ENCODE measurements at regions not wholly inside any gene's neighbourhood (a gene's known extent, or its start where the extent isn't known, plus 50 kb on each side); places are given as distances from the start of the nearest gene placed in this dataset.

DNA sequence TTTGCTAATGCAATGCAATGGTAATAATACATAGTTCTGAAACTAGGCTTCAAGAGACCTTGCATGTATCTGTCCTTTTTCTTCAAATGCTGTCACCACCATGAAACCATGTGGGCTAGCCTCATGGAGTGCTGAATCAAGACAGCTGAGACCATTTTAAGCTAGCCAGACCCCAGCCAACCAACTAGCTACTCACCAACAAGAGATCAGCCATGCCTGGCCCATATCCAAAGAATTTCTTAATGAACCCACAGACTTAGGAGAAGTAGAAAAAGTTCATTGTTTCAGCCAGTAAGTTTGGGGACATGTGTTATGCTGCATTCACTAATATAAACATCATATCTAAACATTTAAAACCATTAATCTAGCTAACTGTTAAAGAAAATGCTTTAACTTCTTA, 139.8 kb upstream of the EDIL3 start:
- Mint-ChIP-seq H3K27me3 (no peaks in the 10 kb centered on the region), H3K36me3 (no peaks in the 10 kb centered on the region), H3K4me1 (no peaks in the 10 kb centered on the region), H3K9me3 (peaks cover 0 to 13% (median 2%) of the 10 kb centered on the region in 7 donors), H3K27ac (no peak overlapping the region), H3K4me3 (no peak overlapping the region)
- no peak overlapping the region for H3K4me3 ChIP-seq (ENCODE audit: low read depth, low read length)
- ATAC-seq (ENCODE audit: low read depth in 2 of 2): no peak
- no peaks in the 10 kb centered on the region for H3K4me1 ChIP-seq (ENCODE audit: control insufficient read depth, insufficient read depth, low read length, poor library complexity, severe bottlenecking)
- no peaks in the 10 kb centered on the region for H3K9me3 ChIP-seq (ENCODE audit: control insufficient read depth in 2 of 2, low read length in 2 of 2)
- H3K36me3 ChIP-seq (ENCODE audit: control insufficient read depth, insufficient read depth, low read length): no peaks in the 10 kb centered on the region
- no peaks in the 10 kb centered on the region for H3K27me3 ChIP-seq (ENCODE audit: control insufficient read depth, insufficient read depth, low read length)
- H3K27ac ChIP-seq (ENCODE audit: insufficient read depth, low read length, poor library complexity, severe bottlenecking): no peak overlapping the region
- DNase-seq: no peak

DNA sequence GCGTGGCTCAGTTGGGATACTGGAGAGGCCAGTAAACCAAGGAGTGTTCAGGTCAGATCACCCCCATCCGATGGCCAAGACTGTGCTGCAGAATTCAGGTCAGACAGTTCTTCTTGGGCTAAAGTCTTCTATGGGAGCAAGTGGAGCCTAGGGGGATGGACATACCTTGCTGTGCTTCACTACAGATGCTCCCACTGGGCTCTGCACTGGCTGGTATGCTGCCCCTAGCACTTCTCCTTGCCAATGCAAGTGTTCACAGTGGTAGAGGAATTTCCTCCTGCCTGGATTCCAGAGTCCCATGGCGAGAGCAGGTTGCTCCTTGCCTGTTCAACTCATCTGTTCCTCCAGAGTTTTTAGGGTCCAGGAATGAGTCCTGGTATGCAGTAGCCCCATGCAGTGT, 134.2 kb upstream of the EDIL3 start:
- no peaks in the 10 kb centered on the region for H3K27me3 Mint-ChIP-seq
- H3K27ac ChIP-seq (ENCODE audit: insufficient read depth, low read length, poor library complexity, severe bottlenecking): no peak overlapping the region
- no peak overlapping the region for H3K4me3 ChIP-seq (ENCODE audit: low read depth, low read length)
- H3K4me1 ChIP-seq (ENCODE audit: control insufficient read depth, insufficient read depth, low read length, poor library complexity, severe bottlenecking): no peaks in the 10 kb centered on the region
- peaks cover 0 to 5% of the 10 kb centered on the region in 2 experiments for H3K9me3 ChIP-seq (ENCODE audit: control insufficient read depth in 2 of 2, low read length in 2 of 2)
- DNase-seq (no peak), ATAC-seq (ENCODE audit: low read depth in 2 of 2) (no peak)
- no peaks in the 10 kb centered on the region for H3K36me3 Mint-ChIP-seq
- H3K4me1 Mint-ChIP-seq: no peaks in the 10 kb centered on the region
- H3K27me3 ChIP-seq (ENCODE audit: control insufficient read depth, insufficient read depth, low read length): no peaks in the 10 kb centered on the region
- H3K27ac Mint-ChIP-seq: no peak overlapping the region
- H3K9me3 Mint-ChIP-seq: peaks cover 0 to 34% (median 5%) of the 10 kb centered on the region in 7 donors
- no peak overlapping the region for H3K4me3 Mint-ChIP-seq
- no peaks in the 10 kb centered on the region for H3K36me3 ChIP-seq (ENCODE audit: control insufficient read depth, insufficient read depth, low read length)

DNA sequence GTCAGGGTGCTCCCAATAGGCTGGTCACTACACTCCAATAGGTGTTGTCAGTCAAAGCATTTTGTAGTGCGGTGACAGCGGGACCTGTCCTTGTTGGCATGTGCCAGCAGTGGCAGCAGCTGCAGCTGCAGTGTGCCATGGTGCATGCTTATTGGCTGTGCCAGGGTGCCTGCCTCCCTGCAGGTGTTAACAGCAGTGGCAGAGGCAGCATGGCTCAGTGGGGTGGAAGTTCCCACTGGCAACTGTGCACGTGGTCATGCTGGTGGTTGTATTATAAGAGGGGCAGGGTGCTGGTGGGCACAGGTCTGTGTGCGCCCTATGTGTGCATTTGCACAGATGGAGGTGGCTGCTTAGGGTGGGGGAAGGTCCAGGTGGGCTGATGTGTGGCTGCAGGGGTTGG, 133.7 kb upstream of the EDIL3 start:
- no peak overlapping the region for H3K27ac ChIP-seq (ENCODE audit: insufficient read depth, low read length, poor library complexity, severe bottlenecking)
- H3K4me3 Mint-ChIP-seq: no peak overlapping the region
- no peaks in the 10 kb centered on the region for H3K36me3 Mint-ChIP-seq
- no peak for ATAC-seq (ENCODE audit: low read depth in 2 of 2)
- no peak overlapping the region for H3K4me3 ChIP-seq (ENCODE audit: low read depth, low read length)
- no peak for DNase-seq
- no peaks in the 10 kb centered on the region for H3K4me1 ChIP-seq (ENCODE audit: control insufficient read depth, insufficient read depth, low read length, poor library complexity, severe bottlenecking)
- no peaks in the 10 kb centered on the region for H3K27me3 ChIP-seq (ENCODE audit: control insufficient read depth, insufficient read depth, low read length)
- peaks cover 0 to 37% (median 6%) of the 10 kb centered on the region in 7 donors for H3K9me3 Mint-ChIP-seq
- H3K27me3 Mint-ChIP-seq: no peaks in the 10 kb centered on the region
- no peaks in the 10 kb centered on the region for H3K4me1 Mint-ChIP-seq
- H3K9me3 ChIP-seq (ENCODE audit: control insufficient read depth in 2 of 2, low read length in 2 of 2): peaks cover 0 to 5% of the 10 kb centered on the region in 2 experiments
- H3K27ac Mint-ChIP-seq: no peak overlapping the region
- no peaks in the 10 kb centered on the region for H3K36me3 ChIP-seq (ENCODE audit: control insufficient read depth, insufficient read depth, low read length)

DNA sequence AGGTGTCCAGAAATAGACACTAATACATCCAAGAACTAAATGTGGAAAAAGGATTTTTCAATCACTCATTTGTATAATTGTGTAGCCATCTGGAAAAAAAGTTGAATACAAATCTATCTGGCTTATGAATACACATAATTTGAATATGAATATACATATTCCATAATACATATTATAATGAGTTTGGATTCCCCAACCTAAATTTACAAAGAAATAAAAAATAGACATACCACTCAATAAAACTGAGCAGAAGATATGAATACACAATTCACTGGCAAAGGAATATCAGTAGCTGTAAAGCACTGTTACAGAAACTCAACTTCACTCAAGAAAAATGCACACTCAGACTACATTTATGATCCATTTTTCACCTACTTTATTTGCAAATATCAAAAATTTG, 121.9 kb upstream of the EDIL3 start:
- Histone ChIP-seq H3K9me3 (ENCODE audit: control insufficient read depth in 2 of 2, low read length in 2 of 2) (no peaks in the 10 kb centered on the region), H3K27ac (ENCODE audit: insufficient read depth, low read length, poor library complexity, severe bottlenecking) (no peak overlapping the region), H3K36me3 (ENCODE audit: control insufficient read depth, insufficient read depth, low read length) (no peaks in the 10 kb centered on the region), H3K27me3 (ENCODE audit: control insufficient read depth, insufficient read depth, low read length) (no peaks in the 10 kb centered on the region), H3K4me1 (ENCODE audit: control insufficient read depth, insufficient read depth, low read length, poor library complexity, severe bottlenecking) (no peaks in the 10 kb centered on the region), H3K4me3 (ENCODE audit: low read depth, low read length) (no peak overlapping the region)
- no peak for DNase-seq
- no peaks in the 10 kb centered on the region for H3K27me3 Mint-ChIP-seq
- H3K9me3 Mint-ChIP-seq: peaks cover 0 to 9% (median 4%) of the 10 kb centered on the region in 7 donors
- no peaks in the 10 kb centered on the region for H3K36me3 Mint-ChIP-seq
- no peak for ATAC-seq (ENCODE audit: low read depth in 2 of 2)
- no peak overlapping the region for H3K27ac Mint-ChIP-seq
- H3K4me3 Mint-ChIP-seq: no peak overlapping the region
- H3K4me1 Mint-ChIP-seq: no peaks in the 10 kb centered on the region

DNA sequence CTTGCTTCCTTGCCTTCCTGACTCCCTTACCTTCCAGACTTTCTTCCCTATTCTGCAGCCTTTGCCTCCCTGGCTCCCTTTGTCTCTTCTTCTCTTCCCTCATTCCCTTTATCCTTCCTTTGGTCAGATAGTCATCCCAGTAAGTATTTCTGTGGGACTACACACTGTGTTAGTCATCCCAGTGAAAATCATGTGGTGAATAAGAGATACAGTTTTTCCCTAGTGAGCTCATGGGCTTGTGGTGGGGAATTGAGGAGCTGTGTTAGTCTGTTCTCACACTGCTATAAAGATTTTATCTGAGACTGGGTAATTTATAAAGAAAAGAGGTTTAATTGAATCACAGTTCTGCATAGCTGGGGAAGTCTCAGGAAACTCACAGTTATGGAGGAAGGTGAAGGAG, 109.8 kb upstream of the EDIL3 start:
- no peaks in the 10 kb centered on the region for H3K4me1 ChIP-seq (ENCODE audit: control insufficient read depth, insufficient read depth, low read length, poor library complexity, severe bottlenecking)
- DNase-seq (no peak), ATAC-seq (ENCODE audit: low read depth in 2 of 2) (no peak)
- no peaks in the 10 kb centered on the region for H3K27me3 Mint-ChIP-seq
- peaks cover 0 to 8% (median 1%) of the 10 kb centered on the region in 7 donors for H3K9me3 Mint-ChIP-seq
- H3K36me3 ChIP-seq (ENCODE audit: control insufficient read depth, insufficient read depth, low read length): no peaks in the 10 kb centered on the region
- H3K9me3 ChIP-seq (ENCODE audit: control insufficient read depth in 2 of 2, low read length in 2 of 2): no peaks in the 10 kb centered on the region
- no peaks in the 10 kb centered on the region for H3K4me1 Mint-ChIP-seq
- H3K27ac Mint-ChIP-seq: no peak overlapping the region
- H3K4me3 Mint-ChIP-seq: no peak overlapping the region
- H3K4me3 ChIP-seq (ENCODE audit: low read depth, low read length): no peak overlapping the region
- H3K36me3 Mint-ChIP-seq: no peaks in the 10 kb centered on the region
- no peaks in the 10 kb centered on the region for H3K27me3 ChIP-seq (ENCODE audit: control insufficient read depth, insufficient read depth, low read length)
- no peak overlapping the region for H3K27ac ChIP-seq (ENCODE audit: insufficient read depth, low read length, poor library complexity, severe bottlenecking)

DNA sequence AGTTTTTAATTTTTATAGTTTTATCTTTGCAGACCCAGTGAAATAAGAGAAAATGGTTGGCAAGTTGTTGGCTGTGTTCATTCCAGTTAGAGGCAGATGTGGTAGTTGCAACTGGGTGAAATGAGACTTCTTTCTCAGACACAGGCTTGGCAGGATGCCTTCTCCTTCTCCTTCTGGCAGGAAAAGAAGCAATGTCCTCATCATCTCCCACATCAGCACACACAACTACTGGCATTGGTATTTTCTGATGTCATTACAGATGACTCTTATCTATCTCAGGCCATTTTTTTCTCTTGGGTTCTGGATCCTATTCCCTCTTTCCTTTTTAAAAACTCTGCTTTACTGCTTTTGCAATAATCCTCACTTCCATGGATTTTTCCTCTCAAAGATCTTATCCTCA, 103.3 kb upstream of the EDIL3 start:
- H3K36me3 ChIP-seq (ENCODE audit: control insufficient read depth, insufficient read depth, low read length): no peaks in the 10 kb centered on the region
- ATAC-seq (ENCODE audit: low read depth in 2 of 2): no peak
- no peaks in the 10 kb centered on the region for H3K9me3 ChIP-seq (ENCODE audit: control insufficient read depth in 2 of 2, low read length in 2 of 2)
- Mint-ChIP-seq H3K4me3 (no peak overlapping the region), H3K27me3 (no peaks in the 10 kb centered on the region), H3K36me3 (no peaks in the 10 kb centered on the region), H3K4me1 (no peaks in the 10 kb centered on the region), H3K27ac (no peak overlapping the region), H3K9me3 (peaks cover 0 to 5% (median 3%) of the 10 kb centered on the region in 7 donors)
- no peak overlapping the region for H3K27ac ChIP-seq (ENCODE audit: insufficient read depth, low read length, poor library complexity, severe bottlenecking)
- no peaks in the 10 kb centered on the region for H3K4me1 ChIP-seq (ENCODE audit: control insufficient read depth, insufficient read depth, low read length, poor library complexity, severe bottlenecking)
- no peak overlapping the region for H3K4me3 ChIP-seq (ENCODE audit: low read depth, low read length)
- no peaks in the 10 kb centered on the region for H3K27me3 ChIP-seq (ENCODE audit: control insufficient read depth, insufficient read depth, low read length)
- DNase-seq: no peak

DNA sequence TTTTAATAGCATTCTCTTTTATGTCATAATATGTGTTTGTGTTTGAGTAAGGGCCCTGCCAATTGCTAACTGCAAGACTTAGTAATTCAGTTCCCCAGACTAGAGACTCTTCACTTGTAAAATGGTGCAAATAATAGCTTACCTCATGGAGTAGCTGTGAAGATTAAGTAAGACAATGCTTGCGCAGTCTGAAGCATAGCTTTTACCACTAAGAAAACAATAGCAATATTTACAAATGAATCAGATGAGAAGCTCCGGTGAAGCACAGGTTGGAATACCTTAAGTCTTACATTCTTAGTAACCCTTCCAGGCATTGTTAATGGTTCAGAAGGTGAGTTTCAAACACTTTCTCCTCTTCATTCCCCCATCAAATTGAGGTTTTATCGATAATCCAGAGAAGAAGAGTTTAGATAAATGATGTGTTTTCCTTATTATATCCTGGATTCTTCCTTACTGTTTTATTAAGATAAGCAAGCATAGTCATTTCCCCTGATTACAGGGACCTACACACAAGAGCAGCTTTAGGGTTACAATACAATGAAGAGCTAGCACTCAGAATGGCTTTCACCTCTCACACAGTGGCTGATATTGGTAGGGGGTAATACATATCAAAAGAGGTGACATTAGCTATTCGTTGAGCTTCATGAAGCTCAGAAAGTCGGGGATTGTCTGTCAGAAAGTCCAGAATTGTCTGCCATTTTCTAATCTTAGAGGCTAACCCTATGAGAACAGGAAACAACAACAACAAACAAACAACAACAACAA, 96.4 kb upstream of the EDIL3 start:
- Histone ChIP-seq H3K4me3 (ENCODE audit: low read depth, low read length) (no peak overlapping the region), H3K36me3 (ENCODE audit: control insufficient read depth, insufficient read depth, low read length) (no peaks in the 10 kb centered on the region), H3K4me1 (ENCODE audit: control insufficient read depth, insufficient read depth, low read length, poor library complexity, severe bottlenecking) (no peaks in the 10 kb centered on the region), H3K27me3 (ENCODE audit: control insufficient read depth, insufficient read depth, low read length) (no peaks in the 10 kb centered on the region), H3K9me3 (ENCODE audit: control insufficient read depth in 2 of 2, low read length in 2 of 2) (no peaks in the 10 kb centered on the region), H3K27ac (ENCODE audit: insufficient read depth, low read length, poor library complexity, severe bottlenecking) (no peak overlapping the region)
- Mint-ChIP-seq H3K9me3 (peaks cover 0 to 7% (median 3%) of the 10 kb centered on the region in 7 donors), H3K27me3 (no peaks in the 10 kb centered on the region), H3K4me1 (no peaks in the 10 kb centered on the region), H3K27ac (no peak overlapping the region), H3K4me3 (no peak overlapping the region), H3K36me3 (no peaks in the 10 kb centered on the region)
- DNase-seq: no peak
- no peak for ATAC-seq (ENCODE audit: low read depth in 2 of 2)

DNA sequence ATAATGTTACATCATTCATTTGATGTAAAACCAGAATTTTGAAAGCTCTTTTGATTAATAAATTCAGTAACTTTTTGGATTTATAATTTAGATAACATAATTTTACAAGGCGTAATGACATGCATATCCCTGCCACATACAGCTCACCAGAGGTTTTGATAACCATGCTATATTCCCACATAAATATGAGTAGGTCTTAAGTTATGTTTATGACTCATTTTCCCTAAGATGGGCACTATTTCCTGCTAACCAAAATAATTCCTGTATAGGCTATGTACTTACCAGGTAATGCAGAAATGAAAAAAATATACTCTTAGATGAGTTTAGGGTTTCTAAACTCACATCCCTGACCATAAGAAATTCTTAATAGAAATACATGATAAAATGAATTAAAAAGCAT, 93.9 kb upstream of the EDIL3 start:
- ATAC-seq (ENCODE audit: low read depth in 2 of 2): no peak
- no peak for DNase-seq
- no peak overlapping the region for H3K4me3 ChIP-seq (ENCODE audit: low read depth, low read length)
- H3K9me3 ChIP-seq (ENCODE audit: control insufficient read depth in 2 of 2, low read length in 2 of 2): no peaks in the 10 kb centered on the region
- H3K4me1 ChIP-seq (ENCODE audit: control insufficient read depth, insufficient read depth, low read length, poor library complexity, severe bottlenecking): no peaks in the 10 kb centered on the region
- H3K27ac ChIP-seq (ENCODE audit: insufficient read depth, low read length, poor library complexity, severe bottlenecking): no peak overlapping the region
- no peaks in the 10 kb centered on the region for H3K36me3 ChIP-seq (ENCODE audit: control insufficient read depth, insufficient read depth, low read length)
- H3K27ac Mint-ChIP-seq: no peak overlapping the region
- H3K4me3 Mint-ChIP-seq: no peak overlapping the region
- H3K9me3 Mint-ChIP-seq: peaks cover 0 to 10% (median 5%) of the 10 kb centered on the region in 7 donors
- no peaks in the 10 kb centered on the region for H3K36me3 Mint-ChIP-seq
- no peaks in the 10 kb centered on the region for H3K27me3 ChIP-seq (ENCODE audit: control insufficient read depth, insufficient read depth, low read length)
- no peaks in the 10 kb centered on the region for H3K27me3 Mint-ChIP-seq
- H3K4me1 Mint-ChIP-seq: no peaks in the 10 kb centered on the region
